Thyroid gland (tissue), 4 donors: ENCODE measurements at regions not wholly inside any gene's neighbourhood (a gene's known extent, or its start where the extent isn't known, plus 50 kb on each side); places are given as distances from the start of the nearest gene placed in this dataset.

ENCODE experiments used
- CTCF ChIP-seq, 6 experiments: fragments of 200-600 bp in 3 of 6; fragments of 450-650 bp in 3 of 6; sonication (generic) in 3 of 6; IDR thresholded peaks; one replicate each; pipeline ENCODE4 v1.5.1; 2016 to 2019; ENCODE audit warnings: antibody characterized with exemption in 6 of 6, mild to moderate bottlenecking in 2 of 6, inconsistent platforms in 1 of 6, moderate library complexity in 1 of 6
- POLR2A ChIP-seq, 2 donors: fragments of 450-650 bp; IDR thresholded peaks; one replicate each; pipeline ENCODE4 v1.6.1; 2017; ENCODE audit warnings: antibody characterized with exemption in 2 of 2, mild to moderate bottlenecking in 2 of 2, moderate library complexity in 1 of 2

- TF ChIP-seq CTCF (IDR thresholded peaks at IDR 0.05): no peak
- TF ChIP-seq POLR2A (IDR thresholded peaks at IDR 0.05): no peak
Measured at GRCh38 chr21:15193937-15194336, 129.1 kb upstream of the NRIP1 start.
